ENCODE measurements at regions not wholly inside any gene's neighbourhood (a gene's known extent, or its start where the extent isn't known, plus 50 kb on each side); places are given as distances from the start of the nearest gene placed in this dataset.

DNA sequence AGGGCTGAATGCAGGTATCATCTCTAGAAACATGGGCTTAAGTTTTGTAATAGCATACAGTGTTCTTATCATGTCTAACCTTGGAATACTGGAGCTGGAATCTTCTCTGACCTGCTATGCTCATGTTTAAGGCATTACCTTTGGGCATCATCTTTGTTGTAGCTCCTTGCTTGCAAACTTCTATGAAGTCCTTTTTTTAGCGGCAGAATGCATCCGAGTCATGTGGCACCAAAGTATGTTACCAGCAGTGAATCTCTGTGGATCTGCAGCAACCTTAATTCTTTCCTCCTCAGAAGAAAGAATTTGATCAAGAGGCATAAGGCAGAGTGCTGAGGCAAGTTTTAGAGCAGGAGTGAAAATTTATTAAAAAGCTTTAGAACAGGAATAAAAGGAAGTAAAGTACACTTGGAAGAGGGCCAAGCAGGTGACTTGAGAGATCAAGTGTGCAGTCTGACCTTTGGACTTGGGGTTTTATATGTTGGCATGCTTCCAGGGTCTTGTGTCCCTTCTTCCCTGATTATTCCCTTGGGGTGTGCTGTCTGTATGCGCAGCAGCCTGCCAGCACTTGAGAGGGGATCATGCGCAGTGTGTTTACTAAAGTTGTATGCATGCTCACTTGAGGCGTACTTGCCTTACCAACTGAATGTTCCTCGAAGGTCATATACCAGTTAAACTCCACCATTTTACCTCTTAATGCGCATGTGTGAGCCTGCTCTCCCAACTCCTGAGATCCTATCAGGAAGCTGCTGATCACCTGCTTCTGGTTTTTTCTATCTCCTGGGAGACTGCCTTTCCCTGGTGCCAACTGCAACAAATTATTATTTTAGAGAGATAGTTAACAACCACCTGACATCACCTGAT, 115.5 kb downstream of the LACC1 start:
- DNase-seq (ENCODE audit: low read depth): no peak
- H3K4me3 ChIP-seq (ENCODE audit: low read depth, low read length): no peak overlapping the region
- TF ChIP-seq, protein P1, sequence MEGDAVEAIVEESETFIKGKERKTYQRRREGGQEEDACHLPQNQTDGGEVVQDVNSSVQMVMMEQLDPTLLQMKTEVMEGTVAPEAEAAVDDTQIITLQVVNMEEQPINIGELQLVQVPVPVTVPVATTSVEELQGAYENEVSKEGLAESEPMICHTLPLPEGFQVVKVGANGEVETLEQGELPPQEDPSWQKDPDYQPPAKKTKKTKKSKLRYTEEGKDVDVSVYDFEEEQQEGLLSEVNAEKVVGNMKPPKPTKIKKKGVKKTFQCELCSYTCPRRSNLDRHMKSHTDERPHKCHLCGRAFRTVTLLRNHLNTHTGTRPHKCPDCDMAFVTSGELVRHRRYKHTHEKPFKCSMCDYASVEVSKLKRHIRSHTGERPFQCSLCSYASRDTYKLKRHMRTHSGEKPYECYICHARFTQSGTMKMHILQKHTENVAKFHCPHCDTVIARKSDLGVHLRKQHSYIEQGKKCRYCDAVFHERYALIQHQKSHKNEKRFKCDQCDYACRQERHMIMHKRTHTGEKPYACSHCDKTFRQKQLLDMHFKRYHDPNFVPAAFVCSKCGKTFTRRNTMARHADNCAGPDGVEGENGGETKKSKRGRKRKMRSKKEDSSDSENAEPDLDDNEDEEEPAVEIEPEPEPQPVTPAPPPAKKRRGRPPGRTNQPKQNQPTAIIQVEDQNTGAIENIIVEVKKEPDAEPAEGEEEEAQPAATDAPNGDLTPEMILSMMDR (conservative IDR thresholded peaks at IDR 0.05; ENCODE audit: low read depth, low read length): no peak

DNA sequence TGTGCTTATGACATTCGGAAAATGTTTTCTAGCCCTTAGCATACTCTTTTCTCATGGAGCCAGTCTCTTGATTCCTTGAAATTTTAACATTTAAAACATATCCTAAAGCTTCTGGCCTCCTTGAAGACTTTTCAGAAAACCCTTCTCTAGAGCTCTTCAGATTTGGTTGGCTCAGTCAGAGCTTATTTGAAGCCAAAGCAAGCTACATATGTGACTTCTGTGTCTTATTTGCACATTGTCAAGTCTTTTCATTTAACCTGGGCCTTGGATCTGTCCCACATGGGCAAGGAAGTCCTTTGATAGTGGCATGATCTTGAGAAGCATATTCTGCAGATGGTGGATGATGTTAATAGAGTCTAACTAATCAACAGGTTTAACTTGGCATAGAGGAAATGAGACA, 116.5 kb downstream of the LACC1 start:
- no peak overlapping the region for H3K4me3 ChIP-seq (ENCODE audit: low read depth, low read length)
- DNase-seq (ENCODE audit: low read depth): no peak
- TF ChIP-seq, protein P1 (conservative IDR thresholded peaks at IDR 0.05; ENCODE audit: low read depth, low read length): no peak

DNA sequence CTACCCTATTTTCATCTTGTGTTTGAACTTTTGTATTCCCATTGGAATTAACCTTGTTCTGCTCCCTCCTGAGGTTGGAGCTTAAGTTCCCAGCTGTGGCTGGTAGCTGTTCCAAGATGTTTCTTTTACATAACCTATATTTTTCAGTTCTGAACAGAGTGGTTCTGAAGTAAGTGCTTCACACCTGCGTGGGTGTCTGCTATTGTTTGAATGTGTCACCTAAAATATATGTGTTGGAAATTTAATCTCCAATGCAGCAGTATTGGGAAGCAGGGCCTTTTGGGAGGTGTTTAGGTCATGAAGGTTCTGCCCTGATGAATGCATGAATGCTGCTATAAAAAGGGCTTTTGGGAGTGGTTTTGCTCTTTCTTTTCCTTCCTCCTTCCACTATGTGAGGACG, 123.8 kb downstream of the LACC1 start:
- TF ChIP-seq, protein P1 (conservative IDR thresholded peaks at IDR 0.05; ENCODE audit: low read depth, low read length): no peak
- no peak for DNase-seq (ENCODE audit: low read depth)
- no peak overlapping the region for H3K4me3 ChIP-seq (ENCODE audit: low read depth, low read length)

DNA sequence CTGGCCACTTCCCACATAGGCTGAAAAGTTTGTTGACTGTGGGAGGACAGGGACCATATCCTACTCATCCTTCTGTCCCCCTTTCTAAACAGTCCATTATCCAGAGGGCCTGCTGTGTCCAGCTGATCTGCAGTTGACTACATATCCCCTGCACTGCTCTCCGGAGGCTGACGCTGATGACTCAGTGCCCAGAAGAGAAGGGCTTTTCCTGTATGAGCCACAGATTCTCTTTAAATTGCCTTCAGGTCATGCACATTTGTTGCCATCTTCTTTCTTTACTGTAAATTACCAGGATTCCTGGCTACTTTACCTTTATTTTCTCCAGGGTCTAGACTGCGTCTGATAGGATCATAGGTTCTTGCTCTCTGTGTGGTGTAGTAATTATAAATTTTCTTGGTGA, 125.2 kb downstream of the LACC1 start:
- TF ChIP-seq, protein P1 (conservative IDR thresholded peaks at IDR 0.05; ENCODE audit: low read depth, low read length): no peak
- no peak overlapping the region for H3K4me3 ChIP-seq (ENCODE audit: low read depth, low read length)
- DNase-seq (ENCODE audit: low read depth): peak; percentile 82

DNA sequence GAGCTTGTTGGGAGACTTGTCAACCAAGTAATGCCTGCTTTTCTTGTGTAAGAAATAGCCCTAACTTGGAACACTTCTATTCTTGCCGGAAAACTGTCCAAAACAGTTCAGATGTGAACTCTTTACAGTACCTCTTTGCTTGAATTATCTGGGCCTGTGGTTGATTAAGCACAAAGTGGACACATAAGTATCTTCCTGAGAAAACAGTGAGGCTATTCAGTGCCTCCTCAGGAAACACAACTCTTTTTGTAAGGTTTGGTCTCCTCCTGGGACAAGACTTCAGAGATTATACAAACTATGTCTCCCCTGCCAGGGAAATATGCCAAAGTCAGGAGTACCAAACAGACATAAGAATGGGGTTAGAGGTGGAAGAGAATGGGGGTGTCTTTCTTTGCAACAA, 127.7 kb downstream of the LACC1 start:
- no peak overlapping the region for H3K4me3 ChIP-seq (ENCODE audit: low read depth, low read length)
- TF ChIP-seq, protein P1 (conservative IDR thresholded peaks at IDR 0.05; ENCODE audit: low read depth, low read length): no peak
- no peak for DNase-seq (ENCODE audit: low read depth)

DNA sequence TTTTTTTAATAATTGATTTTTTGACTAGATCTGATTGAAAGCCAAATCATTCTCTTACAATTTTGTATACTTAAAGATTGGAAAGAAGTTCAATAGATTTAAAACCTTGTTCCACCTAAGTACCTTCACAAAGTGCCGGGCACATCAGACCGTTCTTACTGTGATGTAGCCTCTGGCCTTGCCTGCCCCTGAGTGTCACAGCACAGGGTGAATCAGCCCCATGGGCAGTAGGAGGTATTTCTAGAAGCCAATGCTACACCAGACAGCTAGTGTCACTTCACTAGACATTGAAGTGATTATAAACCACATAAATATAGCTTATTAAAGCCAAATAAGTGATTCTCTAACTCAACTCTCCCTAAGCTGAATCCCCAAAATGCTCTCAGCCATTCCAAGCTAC, 131.3 kb downstream of the LACC1 start:
- peak; percentile 40 for DNase-seq (ENCODE audit: low read depth)
- no peak overlapping the region for H3K4me3 ChIP-seq (ENCODE audit: low read depth, low read length)
- TF ChIP-seq, protein P1 (conservative IDR thresholded peaks at IDR 0.05; ENCODE audit: low read depth, low read length): no peak
